ENCODE measurements at regions not wholly inside any gene's neighbourhood (a gene's known extent, or its start where the extent isn't known, plus 50 kb on each side); places are given as distances from the start of the nearest gene placed in this dataset.

DNA sequence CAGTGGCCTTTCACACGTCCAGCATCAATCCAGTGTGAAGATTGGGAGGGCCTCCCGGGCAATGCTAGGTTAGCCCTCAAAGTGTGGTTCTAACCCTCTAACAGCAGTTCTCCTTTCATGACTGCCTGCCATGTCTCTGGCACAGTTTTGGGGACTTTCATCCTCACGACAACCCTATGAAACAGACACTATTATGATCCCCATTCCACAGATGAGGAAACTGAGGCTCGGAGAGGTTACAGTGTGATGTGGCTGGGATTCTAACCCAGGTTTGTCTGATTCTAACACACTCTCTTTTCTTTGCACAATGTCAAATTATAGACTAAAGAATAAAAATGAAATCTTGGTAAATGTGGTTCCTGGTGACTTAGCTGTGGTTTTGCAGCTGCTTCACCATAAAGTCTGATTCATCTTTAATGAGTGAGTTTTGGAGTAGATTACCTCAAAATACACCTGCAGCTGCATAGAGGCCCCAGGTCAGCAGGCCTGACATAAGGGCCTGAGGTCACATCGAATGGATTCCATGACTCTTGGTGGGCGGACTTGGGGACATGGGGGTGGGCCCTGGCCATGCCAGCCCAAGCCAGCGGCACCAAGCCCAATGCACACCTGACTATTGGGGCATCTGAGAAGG lies 214.4 kb downstream of the GLI2 start:
- TF ChIP-seq, protein P1, sequence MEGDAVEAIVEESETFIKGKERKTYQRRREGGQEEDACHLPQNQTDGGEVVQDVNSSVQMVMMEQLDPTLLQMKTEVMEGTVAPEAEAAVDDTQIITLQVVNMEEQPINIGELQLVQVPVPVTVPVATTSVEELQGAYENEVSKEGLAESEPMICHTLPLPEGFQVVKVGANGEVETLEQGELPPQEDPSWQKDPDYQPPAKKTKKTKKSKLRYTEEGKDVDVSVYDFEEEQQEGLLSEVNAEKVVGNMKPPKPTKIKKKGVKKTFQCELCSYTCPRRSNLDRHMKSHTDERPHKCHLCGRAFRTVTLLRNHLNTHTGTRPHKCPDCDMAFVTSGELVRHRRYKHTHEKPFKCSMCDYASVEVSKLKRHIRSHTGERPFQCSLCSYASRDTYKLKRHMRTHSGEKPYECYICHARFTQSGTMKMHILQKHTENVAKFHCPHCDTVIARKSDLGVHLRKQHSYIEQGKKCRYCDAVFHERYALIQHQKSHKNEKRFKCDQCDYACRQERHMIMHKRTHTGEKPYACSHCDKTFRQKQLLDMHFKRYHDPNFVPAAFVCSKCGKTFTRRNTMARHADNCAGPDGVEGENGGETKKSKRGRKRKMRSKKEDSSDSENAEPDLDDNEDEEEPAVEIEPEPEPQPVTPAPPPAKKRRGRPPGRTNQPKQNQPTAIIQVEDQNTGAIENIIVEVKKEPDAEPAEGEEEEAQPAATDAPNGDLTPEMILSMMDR (IDR thresholded peaks at IDR 0.05; ENCODE audit: unreplicated experiment in 3 of 3): no peak
- H3K36me3 Mint-ChIP-seq (ENCODE audit: low read depth): peaks cover 18% of the 10 kb centered on the region
- H3K27me3 Mint-ChIP-seq (ENCODE audit: low read depth): peaks cover 10% of the 10 kb centered on the region
- H3K4me3 Mint-ChIP-seq: no peak overlapping the region
- no peak overlapping the region for H3K27ac Mint-ChIP-seq
- H3K9me3 Mint-ChIP-seq: no peaks in the 10 kb centered on the region
- peaks cover 32% of the 10 kb centered on the region for H3K4me1 Mint-ChIP-seq

GRCh38 chr2:120951693-120952092 lies 216.0 kb downstream of the GLI2 start:
- Mint-ChIP-seq H3K9me3 (no peaks in the 10 kb centered on the region), H3K4me3 (no peak overlapping the region), H3K27ac (peak overlapping the region in 1 of 3 experiments; percentile 18), H3K36me3 (ENCODE audit: low read depth) (peaks cover 18% of the 10 kb centered on the region), H3K27me3 (ENCODE audit: low read depth) (peaks cover 10% of the 10 kb centered on the region), H3K4me1 (peaks cover 20% of the 10 kb centered on the region)
- TF ChIP-seq, protein P1 (IDR thresholded peaks at IDR 0.05; ENCODE audit: unreplicated experiment in 3 of 3): no peak

- Mint-ChIP-seq H3K27ac (no peak overlapping the region), H3K36me3 (ENCODE audit: low read depth) (peaks cover 23% of the 10 kb centered on the region), H3K27me3 (ENCODE audit: low read depth) (peaks cover 10% of the 10 kb centered on the region), H3K9me3 (no peaks in the 10 kb centered on the region), H3K4me3 (no peak overlapping the region), H3K4me1 (peaks cover 23% of the 10 kb centered on the region)
- TF ChIP-seq, protein P1 (IDR thresholded peaks at IDR 0.05; ENCODE audit: unreplicated experiment in 3 of 3): no peak
Observed at GRCh38 chr2:120952318-120952717, 216.7 kb downstream of the GLI2 start.

DNA sequence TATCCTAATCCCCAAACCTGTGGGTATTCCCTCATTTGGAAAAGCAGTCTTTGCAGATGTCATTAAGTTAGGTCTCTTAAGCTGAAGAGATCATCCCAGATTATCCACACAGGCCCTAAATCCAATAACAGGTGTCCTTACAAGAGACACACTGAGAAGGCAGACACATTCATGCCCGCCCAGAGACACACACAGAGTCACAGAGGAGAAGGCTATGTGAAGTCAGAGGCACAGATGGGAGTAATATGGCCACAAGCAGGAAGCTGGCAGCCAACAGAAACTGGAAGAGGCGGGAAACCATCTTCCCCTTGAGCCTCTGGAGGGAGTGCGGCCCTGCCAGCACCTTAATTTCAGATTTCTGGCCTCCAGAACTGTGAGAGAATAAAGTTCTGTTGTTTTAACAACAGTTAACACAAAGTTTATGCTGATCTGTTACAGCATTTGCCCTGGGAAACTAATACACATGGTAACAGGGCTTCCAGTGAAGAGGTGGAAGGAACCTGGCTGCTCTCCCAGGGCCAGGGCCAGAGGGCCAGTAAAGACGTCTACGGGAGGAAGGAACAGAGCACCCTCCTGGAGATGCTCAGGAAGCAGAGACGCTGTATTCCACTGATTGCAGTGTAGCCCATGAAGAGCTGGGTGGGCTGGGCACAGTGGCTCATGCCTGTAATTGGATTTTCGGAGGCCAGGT lies 217.5 kb downstream of the GLI2 start:
- TF ChIP-seq, protein P1 (IDR thresholded peaks at IDR 0.05; ENCODE audit: unreplicated experiment in 3 of 3): no peak
- Mint-ChIP-seq H3K4me1 (peaks cover 27% of the 10 kb centered on the region), H3K27me3 (ENCODE audit: low read depth) (peaks cover 10% of the 10 kb centered on the region), H3K36me3 (ENCODE audit: low read depth) (peaks cover 25% of the 10 kb centered on the region), H3K9me3 (no peaks in the 10 kb centered on the region), H3K27ac (peak overlapping the region in 1 of 3 experiments; percentile 67), H3K4me3 (peak overlapping the region in 1 of 3 experiments; percentile 7)

DNA sequence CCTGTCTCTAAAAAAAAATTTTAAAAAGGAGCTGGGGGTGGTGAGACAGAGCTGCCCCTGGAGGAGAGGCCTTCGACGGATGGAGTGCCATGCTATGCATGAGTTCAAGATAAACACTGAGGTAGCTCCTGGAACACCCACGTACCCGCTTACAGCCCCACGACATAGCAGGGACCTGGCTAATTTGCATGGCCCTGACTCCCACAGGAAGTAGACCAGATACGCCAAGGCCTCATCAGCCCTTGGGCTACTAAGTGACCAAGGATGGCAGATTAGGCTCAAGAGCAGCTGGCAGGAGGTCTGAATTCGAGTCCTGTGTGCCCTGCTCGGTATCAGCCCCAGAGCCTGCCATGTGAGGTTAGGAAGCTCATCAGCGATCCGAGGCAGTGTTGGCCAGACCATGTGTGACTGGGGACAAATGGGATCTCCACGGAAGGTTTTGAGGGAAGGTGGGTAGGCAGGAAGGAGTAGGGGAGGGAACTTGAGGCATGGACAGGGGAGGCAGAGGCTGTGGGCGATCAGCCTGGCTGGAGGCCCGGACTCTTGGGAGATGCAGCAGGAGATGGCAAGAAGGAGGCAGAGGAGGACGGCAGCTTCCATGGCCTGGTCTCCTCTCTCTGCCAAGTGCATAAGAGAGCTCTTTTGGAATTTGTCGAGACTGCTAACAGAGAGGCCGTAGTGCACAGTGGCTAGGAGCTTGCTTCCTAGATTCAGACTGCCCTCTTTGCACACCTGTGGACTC lies 218.3 kb downstream of the GLI2 start:
- Mint-ChIP-seq H3K4me1 (peaks cover 34% of the 10 kb centered on the region), H3K27ac (peak overlapping the region in 1 of 3 experiments; percentile 67), H3K4me3 (no peak overlapping the region), H3K36me3 (ENCODE audit: low read depth) (peaks cover 25% of the 10 kb centered on the region), H3K27me3 (ENCODE audit: low read depth) (peaks cover 10% of the 10 kb centered on the region), H3K9me3 (no peaks in the 10 kb centered on the region)
- TF ChIP-seq, protein P1 (IDR thresholded peaks at IDR 0.05; ENCODE audit: unreplicated experiment in 3 of 3): no peak

All from nephron (organoid).